GM18858 (cell line): ENCODE measurements at regions not wholly inside any gene's neighbourhood (a gene's known extent, or its start where the extent isn't known, plus 50 kb on each side); places are given as distances from the start of the nearest gene placed in this dataset.

ENCODE experiments used
- ATAC-seq: cut with Tn5 transposase; IDR thresholded peaks from one replicate; pipeline ENCODE4 v1.9.1; 2021; ENCODE audit not compliant: unreplicated experiment

DNA sequence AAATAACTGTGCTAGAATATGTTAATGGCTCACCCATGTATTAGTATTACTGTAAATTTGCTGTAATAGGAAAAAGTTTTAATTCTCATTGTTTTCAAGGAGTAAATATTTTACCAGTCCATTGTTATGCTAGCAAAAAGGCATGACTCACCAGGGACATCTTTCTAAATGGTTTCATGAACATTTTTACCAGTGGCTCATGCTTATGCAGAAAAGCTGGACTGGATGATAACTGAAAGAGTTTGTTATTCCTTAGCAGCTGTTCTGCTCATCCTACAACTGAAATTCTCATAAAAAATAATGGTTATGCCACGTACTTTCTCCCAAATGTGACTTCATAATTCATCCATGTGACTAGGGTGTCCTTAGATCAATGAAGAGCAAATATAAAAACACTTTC is 111.9 kb upstream of the PCDH18 start:
- ATAC-seq: no peak

DNA sequence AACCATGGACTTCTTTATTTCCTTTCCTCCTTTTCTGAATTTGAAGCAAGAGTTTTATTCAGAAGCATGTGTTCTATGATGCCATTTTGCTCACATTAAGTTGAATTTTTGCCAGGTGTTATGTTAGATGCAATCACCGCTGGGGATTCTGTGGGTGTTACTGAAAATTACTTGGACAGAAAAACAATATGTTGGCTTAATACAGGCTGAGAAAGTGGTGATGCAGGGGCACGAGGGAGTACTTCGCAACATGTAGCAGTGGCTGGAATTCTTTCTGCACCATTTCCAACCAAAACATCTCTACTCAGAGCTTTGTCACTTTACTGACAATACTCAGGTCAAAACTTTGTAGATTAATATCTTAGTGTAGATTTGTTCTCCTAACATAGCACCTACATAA is 109.2 kb upstream of the PCDH18 start:
- ATAC-seq: no peak

DNA sequence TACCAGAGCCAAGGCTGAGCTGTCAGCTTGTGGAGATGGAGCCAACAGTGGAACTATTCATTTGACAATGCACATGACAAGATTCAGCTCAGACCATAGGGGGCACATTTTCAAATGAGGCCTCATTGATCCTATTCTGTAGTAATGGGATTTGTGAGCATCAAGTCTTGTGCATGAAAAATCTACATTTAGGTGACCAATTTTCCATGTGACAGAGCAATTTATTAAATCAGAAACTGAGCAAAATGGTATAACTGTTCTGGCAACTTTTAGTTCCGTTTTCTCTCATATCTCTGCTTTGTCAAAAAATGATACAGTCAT is 108.5 kb upstream of the PCDH18 start:
- ATAC-seq: no peak

DNA sequence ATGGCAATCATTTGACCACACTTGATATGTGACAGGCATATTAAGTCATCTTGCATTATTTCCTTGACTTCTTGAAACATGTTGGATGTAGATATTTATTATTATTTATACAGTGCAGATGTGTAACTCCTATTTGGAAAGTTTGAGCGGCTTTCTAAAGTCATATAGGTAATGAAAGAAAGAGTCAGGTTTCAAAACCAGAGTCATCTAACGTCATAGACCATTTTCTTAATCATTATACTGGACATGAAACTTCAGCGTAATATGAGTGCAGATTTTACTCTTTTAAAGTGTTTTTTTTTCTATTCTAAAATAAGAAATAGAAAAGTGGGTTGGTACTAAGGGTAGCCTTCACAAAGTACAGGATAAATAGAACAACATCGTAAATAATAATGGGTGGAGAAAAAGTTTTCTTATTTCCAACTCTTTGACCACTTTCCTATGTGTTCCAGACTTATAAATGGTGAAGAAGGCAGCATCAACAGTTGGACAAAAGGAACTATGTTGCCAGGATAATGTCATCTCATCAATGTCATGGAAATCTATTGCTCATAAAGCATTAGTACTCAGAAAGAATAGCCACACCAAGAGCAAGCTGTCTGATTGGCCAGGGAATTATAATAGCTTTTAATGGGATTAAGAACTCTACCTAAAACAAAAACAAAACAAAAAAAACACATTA is 108.0 kb upstream of the PCDH18 start:
- ATAC-seq: peak; percentile 69

DNA sequence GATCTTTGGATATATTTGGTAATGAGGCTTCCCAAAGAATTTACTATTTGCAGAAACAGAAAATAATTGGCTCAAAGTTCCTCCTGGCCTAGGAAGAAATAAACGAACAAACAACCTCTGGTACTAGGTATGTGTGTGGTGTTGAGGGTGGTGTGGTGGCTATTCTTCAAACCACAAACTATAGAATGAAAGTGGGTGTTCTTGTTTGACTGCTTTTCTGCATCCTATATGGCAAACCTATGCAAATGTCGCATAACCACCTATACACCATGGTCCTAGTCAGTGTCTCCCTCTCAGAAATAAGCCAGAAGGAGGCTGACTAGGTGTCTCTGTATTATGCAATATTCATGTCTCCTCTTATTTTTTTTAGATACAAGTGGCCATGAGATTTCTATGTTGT is 106.6 kb upstream of the PCDH18 start:
- peak; percentile 38 for ATAC-seq

DNA sequence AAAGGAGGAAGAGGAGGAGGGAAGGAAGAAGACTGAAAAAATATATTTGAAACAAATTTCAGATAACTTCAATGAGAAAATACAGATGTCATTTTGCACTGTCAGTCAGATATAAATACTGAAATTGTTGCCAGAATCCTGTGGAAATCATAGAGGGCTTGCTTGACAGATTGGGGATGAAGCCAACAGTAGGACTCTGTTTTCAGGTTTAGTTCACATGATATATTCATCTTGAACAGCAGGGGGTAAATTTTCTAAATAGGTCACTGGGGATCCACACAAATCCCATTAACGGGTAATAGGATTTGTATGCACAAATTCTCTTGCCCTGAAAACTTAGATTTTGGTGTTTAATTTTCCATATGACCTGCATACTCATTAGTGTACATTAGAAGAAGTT is 103.3 kb upstream of the PCDH18 start:
- ATAC-seq: no peak

DNA sequence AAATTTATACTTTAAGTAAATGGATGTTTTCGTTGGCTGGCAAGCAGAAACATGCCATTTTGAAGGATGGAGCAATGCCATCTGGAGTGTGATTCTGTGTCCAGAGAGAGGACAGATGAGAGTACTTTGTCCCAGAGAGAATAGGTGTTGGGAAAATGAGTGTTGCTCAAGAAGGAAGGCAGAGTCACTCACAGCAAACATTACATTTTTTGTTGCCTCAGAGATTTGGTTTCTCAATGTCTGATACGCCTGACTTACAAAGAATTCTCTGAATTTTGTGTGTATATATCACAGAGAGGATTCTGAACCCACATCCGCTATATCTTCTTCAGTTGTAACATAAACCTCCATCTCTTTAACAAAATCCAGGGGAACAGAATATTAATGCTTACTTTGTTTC is 102.8 kb upstream of the PCDH18 start:
- ATAC-seq: no peak

DNA sequence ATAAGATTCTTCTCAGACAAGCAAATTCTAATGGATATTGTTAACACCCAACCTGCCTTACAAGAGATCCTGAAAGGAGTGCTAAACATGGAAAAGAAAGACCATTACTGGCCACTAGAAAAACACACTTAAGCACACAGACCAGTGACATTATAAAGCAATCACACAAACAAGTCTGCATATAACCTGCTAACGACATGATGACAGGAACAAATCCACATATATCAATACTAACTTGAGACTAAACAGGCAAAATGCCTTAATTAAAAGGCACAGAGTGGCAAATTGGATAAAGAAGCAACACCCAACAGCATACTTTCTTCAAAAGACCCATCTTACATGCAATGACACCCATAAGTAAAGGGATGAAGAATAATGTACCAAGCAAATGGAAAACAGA is 100.5 kb upstream of the PCDH18 start:
- ATAC-seq: no peak

DNA sequence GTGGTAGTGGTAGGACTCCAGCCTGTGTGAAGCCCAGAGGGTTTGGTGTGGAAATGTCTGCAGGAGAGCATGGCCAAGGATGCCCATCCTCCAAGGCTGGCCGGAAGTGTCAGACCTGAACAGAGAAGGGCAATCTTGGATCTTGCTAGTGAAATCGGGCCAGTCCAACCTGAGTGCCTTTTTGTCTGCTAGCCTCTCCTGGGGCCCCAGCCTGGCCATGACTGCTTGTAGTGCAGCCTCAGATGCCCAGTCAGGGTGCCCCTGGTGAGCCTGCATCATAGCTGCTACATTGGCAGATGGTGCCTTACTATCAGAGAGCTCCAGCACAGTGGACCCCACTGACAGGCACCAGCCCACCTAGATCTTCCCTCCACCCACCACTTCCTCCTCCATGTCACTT is 99.3 kb upstream of the PCDH18 start:
- no peak for ATAC-seq

DNA sequence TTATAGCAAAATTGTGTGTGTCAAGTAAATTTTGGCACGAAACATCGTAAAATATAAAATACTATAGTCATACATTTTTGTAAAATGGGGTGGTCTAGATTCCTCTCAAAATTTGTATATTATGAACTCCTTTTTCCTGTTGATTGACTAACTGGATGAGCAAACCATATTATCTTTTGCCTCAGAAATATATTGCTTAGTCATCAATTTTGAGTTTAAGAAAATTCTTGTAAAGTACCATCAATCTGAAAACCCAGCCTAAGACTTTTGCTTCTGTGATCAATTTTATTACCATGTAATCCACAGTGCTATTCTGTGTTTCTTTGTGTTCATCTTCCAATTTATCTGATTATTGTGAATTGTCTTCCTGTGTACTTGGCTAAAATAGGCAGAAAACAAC is 98.0 kb upstream of the PCDH18 start:
- ATAC-seq: no peak

DNA sequence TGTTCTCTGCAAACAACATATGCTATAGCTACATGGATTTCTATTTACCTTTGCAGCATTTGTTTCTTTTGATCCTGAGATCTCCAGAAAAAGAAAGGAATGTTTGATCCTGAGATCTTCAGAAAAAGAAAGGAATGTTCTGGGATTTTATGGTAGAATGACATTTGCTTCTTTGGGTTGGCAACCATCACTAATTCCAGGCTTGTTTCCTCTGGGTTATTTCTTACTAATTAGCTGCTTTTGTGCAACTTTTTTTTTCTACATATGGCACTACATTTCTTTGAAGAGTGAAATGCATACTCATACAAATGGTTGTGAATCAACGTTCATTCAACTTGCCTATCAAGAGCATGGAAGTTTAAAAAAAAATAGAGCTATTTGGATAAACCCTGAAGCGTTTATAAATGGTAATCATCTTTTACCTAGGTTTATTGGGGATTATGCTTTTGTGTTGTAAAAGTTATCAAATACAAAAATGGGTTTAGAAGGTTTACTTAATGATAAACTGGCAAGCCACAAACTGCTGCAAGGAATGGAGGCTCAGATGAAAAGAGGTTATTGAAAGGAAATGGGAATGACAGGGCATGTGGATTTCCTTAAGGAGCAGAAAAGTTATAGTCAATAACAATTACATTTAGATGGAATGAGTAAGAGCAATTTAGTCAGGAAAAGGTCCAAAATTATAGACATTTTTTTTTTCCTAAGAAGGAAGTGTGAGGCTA is 95.6 kb upstream of the PCDH18 start:
- ATAC-seq: no peak

DNA sequence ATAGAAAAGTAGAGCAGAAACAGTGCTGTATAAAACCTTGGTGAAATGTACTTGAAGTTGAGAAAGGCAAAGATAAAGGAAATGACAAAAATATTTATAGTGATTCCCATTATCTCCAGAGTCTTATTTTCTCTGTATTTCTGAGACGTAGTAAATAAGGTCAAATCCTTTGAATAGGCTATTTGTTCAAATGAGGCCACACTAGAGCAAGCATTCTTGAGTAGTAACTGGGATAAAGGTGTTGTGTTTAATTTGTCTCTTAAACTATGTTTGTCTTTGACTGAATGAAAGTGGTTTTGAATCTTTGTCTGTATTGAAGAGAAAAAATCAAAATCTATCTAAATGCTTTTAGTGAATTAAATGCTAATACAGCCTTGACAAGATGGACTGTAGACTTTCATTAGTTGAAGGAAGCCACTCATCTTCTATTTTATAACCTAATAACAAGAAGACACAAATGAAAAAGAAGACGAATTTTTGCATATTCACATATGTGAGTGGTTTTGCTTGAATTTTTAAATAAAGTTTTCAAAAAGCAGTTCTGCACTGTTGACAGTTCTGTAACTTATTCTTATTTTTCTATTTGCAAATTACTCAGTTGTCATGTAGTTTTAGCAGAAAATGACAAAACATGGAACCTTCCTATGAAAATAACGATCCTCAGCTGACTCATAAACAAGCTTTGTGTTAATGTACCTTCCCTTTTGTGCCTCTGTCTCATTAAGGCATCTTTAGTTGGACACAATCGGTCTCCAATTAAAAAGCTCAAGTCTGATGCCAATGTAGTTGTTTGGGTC is 94.8 kb upstream of the PCDH18 start:
- no peak for ATAC-seq

DNA sequence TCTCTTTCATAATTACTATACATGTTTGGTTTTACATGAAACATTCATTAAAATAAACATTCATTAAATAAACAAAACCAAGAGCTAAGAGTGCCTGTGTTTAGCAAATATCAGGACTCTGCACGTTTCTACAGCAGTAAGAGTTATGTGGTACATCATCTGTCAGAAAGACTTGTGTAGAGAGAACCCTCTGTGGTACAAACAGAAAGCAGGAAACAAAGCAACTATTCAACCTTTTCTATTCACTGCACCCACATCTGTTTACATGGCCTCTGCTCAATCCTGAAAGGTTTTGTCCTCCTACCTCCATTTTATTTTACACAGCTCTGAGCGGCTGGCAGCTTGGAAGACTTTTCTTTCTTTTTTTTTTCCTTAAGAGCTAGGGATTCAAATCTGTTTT is 90.7 kb upstream of the PCDH18 start:
- no peak for ATAC-seq

DNA sequence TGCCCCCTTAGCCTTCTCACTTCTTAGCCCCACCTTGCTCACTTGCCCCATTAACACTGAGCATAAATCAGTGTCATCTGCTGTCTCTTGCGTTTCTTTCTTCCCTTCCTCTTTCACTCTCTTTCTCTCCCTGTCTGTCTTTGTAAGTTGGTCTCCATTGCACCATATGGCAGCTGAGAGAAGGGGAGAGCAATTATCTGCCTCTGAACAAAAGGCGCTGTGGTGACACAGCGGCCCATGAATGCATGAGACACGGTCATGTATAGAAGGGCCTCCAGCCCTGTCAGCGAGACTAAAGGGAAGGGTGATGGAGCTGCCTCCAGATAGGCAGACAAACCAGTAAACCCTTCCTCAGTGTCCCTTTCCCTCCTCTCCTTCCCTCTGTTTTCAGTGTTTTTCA is 88.8 kb upstream of the PCDH18 start:
- no peak for ATAC-seq

DNA sequence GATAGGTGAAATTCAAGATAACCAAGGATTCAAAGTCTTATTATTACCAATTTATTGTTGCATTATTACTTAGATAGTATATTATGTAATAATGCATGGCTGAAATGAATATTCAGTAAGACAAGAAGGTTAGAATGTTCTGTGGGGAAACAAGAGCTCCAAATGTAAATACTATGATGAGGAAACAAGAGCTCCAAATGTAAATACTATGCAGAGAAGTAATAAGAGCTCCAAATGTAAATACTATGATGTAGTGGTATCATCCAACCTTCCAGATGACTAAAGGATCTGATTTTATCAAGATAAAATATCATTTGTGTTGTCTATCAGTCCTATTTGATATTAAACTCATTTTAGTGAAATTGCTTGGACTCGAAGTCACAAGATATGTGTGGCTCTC is 82.2 kb upstream of the PCDH18 start:
- no peak for ATAC-seq

DNA sequence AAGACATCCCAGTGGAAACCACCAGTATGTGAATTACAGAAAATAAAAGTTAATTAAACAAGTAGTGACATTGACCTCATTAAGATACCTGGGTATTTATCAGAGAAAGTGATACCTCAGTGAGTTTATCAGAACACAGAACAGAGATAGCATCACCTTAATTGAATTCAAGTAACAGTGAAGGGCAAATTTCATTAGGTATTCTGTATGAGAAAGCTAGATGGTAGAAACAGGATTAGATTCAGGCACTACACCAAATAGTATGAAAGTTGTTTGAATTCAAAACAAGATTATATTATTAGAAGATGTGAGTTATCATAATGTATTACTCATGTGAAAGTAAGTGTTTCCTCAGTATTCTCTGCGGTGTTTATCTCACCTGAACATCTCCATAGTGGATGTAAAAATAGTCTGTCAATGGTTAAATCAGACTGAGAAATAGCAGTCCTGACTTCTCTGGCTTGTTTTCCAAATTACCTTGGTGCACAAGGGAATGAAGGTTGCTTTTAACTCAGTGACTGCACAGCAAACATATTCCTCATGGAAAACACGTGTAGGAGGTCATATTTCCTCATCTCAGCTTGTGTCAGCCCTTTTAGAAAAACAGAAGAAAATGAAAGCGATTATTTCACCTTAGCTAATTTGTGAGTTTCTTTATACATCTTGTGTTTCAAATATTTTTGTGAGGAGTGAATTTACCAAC is 79.9 kb upstream of the PCDH18 start:
- no peak for ATAC-seq

DNA sequence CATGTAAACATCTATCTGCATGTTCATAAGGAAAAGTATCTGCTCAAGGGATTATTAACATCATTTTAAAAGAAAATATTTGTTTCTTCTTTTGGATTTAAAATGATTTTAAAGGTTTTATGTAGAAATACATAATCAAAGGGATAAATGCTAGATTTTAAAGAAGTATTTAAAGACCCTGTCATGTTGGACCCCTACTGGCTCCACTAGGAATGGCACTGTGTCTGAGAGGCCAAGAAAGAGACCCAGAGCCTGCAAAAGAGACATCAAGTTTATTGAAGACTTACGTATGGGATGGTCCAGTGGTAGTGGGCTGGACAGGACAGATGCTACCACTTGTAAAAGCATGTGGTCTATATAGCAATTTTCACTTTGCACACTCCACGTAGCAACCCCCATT is 78.7 kb upstream of the PCDH18 start:
- ATAC-seq: no peak

DNA sequence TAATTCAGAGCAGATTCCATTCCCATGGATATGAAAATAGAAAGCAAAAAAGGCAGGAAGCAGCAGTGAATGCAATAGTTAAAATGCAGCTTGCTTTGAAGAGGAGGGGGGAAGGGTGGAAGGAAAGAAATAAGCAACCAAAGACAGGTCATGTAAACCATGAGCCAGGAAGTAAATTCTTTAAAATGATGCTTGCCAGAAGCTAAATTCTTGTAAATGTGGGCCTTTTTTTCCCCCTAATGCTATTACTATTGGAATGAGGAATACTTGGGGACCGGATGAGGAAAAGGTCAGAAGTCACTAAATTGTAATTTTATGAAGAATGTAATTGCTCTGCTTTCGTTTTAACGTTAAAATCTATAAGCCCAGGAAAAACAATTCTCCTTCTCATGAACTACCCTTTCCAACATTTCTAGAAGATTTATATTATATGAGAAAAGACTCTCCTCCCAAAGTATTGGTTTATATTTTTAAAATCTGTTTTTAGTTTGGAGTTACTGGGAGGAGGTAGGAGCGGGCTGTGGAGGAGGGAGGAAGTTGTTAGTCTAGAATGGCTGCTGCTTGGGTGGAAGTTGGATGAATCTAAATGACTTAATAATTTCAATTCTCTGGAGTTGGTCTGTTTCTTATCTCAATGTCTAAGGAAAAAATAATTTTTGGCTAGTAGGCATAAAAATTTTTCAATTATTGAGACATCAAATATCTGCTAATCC is 77.6 kb upstream of the PCDH18 start:
- ATAC-seq: no peak

DNA sequence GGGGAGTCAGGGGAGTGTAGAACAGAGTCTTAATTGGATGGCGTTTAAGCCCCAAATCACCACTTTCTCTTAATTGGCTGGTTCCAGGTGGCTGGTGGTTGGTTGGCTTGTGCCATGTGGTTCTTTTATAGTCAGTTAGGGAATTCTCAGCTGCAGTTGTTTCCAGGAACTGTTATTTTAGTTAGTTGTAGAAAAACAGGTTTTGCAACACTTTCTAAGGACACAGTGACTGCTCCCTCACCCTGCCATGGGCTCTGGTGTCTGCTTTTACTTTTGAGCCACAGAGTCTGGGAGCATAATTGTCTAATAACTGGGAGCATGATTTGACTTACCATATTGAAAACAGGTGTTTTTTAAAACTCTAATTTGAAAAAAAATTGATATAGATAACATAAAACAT is 75.8 kb upstream of the PCDH18 start:
- no peak for ATAC-seq

DNA sequence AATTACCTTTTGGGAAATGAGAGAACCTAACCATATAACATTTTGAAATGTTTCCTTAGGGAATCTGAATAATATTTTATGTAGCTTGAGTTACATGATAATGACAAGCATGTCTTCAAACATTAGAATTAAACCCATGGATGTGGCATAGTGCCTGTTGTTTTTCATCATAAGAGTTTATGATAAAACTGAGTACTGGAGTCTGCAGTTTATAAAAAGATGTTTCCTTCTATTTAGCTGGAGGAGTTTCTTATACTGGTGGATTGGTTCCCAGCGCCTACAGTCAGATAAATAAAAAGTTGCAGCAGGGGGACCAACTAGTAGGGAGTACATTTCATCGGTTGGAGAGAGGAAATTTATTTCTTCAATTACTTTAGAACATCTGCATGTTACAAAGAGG is 70.1 kb upstream of the PCDH18 start:
- ATAC-seq: no peak

DNA sequence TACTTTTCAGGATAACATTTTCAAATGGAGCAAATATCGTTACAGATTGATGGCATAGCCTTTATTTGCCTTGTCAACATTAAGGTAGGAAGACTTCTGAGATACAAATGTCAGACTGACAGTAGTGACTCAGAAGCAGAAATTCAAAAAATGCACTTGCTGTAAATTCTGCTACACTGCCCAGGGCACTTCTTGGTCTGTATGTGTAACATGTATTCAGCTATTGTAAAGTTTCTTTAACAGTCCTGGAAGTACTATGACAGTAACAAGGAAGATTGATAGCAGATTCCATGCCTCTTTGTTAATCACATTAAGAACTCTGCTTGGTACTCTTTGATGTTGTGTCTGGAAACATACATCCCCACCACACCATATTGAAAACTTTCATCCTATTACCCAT is 69.6 kb upstream of the PCDH18 start:
- ATAC-seq: no peak
